ENCODE measurements at regions not wholly inside any gene's neighbourhood (a gene's known extent, or its start where the extent isn't known, plus 50 kb on each side); places are given as distances from the start of the nearest gene placed in this dataset.

GRCh38 chr4:147370473-147370872, 110.4 kb upstream of the EDNRA start:
- no peak for DNase-seq

GRCh38 chr4:147370881-147371280, 110.0 kb upstream of the EDNRA start:
- DNase-seq: no peak

- DNase-seq: no peak
Measured at GRCh38 chr4:147371661-147372060, 109.2 kb upstream of the EDNRA start.

- no peak for DNase-seq
Measured at GRCh38 chr4:147378780-147379179, 102.1 kb upstream of the EDNRA start.

- no peak for DNase-seq
Measured at GRCh38 chr4:147381749-147382148, 99.1 kb upstream of the EDNRA start.

- no peak for DNase-seq
Measured at GRCh38 chr4:147388018-147388417, 92.9 kb upstream of the EDNRA start.

- DNase-seq: no peak
Measured at GRCh38 chr4:147396105-147396504, 84.8 kb upstream of the EDNRA start.

GRCh38 chr4:147398556-147398955, 82.3 kb upstream of the EDNRA start:
- no peak for DNase-seq

GRCh38 chr4:147400721-147401120, 80.2 kb upstream of the EDNRA start:
- no peak for DNase-seq

- DNase-seq: no peak
Measured at GRCh38 chr4:147401221-147401620, 79.7 kb upstream of the EDNRA start.

- no peak for DNase-seq
Measured at GRCh38 chr4:147407261-147408045, 73.4 kb upstream of the EDNRA start.

GRCh38 chr4:147408189-147408588, 72.7 kb upstream of the EDNRA start:
- DNase-seq: no peak

GRCh38 chr4:147409350-147409749, 71.5 kb upstream of the EDNRA start:
- DNase-seq: no peak

GRCh38 chr4:147418226-147418625, 62.7 kb upstream of the EDNRA start:
- DNase-seq: no peak

- no peak for DNase-seq
Measured at GRCh38 chr4:147421456-147421855, 59.4 kb upstream of the EDNRA start.

- no peak for DNase-seq
Measured at GRCh38 chr4:147423229-147423628, 57.7 kb upstream of the EDNRA start.

GRCh38 chr4:147425019-147425418, 55.9 kb upstream of the EDNRA start:
- no peak for DNase-seq

- no peak for DNase-seq
Measured at GRCh38 chr4:147428583-147428982, 52.3 kb upstream of the EDNRA start.

- DNase-seq: no peak
Measured at GRCh38 chr4:147430111-147430510, 50.8 kb upstream of the EDNRA start.
